ENCODE measurements at regions not wholly inside any gene's neighbourhood (a gene's known extent, or its start where the extent isn't known, plus 50 kb on each side); places are given as distances from the start of the nearest gene placed in this dataset.
A peak's percentile ranks its signal among the peaks of the same experiment; 100 is the strongest.
"Not testable (repeated sequence)": the region's sequence is repeated elsewhere in the genome, so short reads cannot be mapped to it uniquely, and the experiment has no call there.

- no peak for DNase-seq (ENCODE audit: low spot score)
These were observed 602.0 kb downstream of the GLUD2 start for GRCh38 chrX:121649417-121649816.

GRCh38 chrX:121655276-121655675 lies 607.9 kb downstream of the GLUD2 start:
- no peak for DNase-seq (ENCODE audit: low spot score)

GRCh38 chrX:121666171-121666570 lies 618.8 kb downstream of the GLUD2 start:
- DNase-seq (ENCODE audit: low spot score), result no peak

- DNase-seq (ENCODE audit: low spot score), result no peak
These were observed 624.2 kb downstream of the GLUD2 start for GRCh38 chrX:121671649-121672048.

- not testable (repeated sequence) for DNase-seq (ENCODE audit: low spot score)
These were observed 661.8 kb downstream of the GLUD2 start for GRCh38 chrX:121709236-121709635.

GRCh38 chrX:121733514-121733913 lies 686.1 kb downstream of the GLUD2 start:
- no peak for DNase-seq (ENCODE audit: low spot score)

GRCh38 chrX:121746105-121746504 lies 698.7 kb downstream of the GLUD2 start:
- no peak for DNase-seq (ENCODE audit: low spot score)

GRCh38 chrX:121753602-121754001 lies 706.2 kb downstream of the GLUD2 start:
- DNase-seq (ENCODE audit: low spot score), result not testable (repeated sequence)

GRCh38 chrX:121754301-121754700 lies 706.9 kb downstream of the GLUD2 start:
- DNase-seq (ENCODE audit: low spot score), result no peak

GRCh38 chrX:121755541-121755940 lies 708.1 kb downstream of the GLUD2 start:
- no peak for DNase-seq (ENCODE audit: low spot score)

GRCh38 chrX:121761845-121762244 lies 714.4 kb downstream of the GLUD2 start:
- no peak for DNase-seq (ENCODE audit: low spot score)

- no peak for DNase-seq (ENCODE audit: low spot score)
These were observed 716.3 kb downstream of the GLUD2 start for GRCh38 chrX:121763671-121764070.

- DNase-seq (ENCODE audit: low spot score), result not testable (repeated sequence)
These were observed 720.8 kb downstream of the GLUD2 start for GRCh38 chrX:121768210-121768609.

- DNase-seq (ENCODE audit: low spot score), result no peak
These were observed 734.6 kb downstream of the GLUD2 start for GRCh38 chrX:121781991-121782390.

GRCh38 chrX:121782544-121782943 lies 735.1 kb downstream of the GLUD2 start:
- DNase-seq (ENCODE audit: low spot score), result no peak

GRCh38 chrX:121782976-121783375 lies 735.6 kb downstream of the GLUD2 start:
- DNase-seq (ENCODE audit: low spot score), result no peak

- DNase-seq (ENCODE audit: low spot score), result no peak
These were observed 755.5 kb downstream of the GLUD2 start for GRCh38 chrX:121802881-121803412.

- DNase-seq (ENCODE audit: low spot score), result no peak
These were observed 776.0 kb downstream of the GLUD2 start for GRCh38 chrX:121823406-121823805.

GRCh38 chrX:121831601-121832000 lies 784.2 kb downstream of the GLUD2 start:
- no peak for DNase-seq (ENCODE audit: low spot score)

GRCh38 chrX:121832446-121832845 lies 785.0 kb downstream of the GLUD2 start:
- DNase-seq (ENCODE audit: low spot score), result no peak

GRCh38 chrX:121836000-121836399 lies 788.6 kb downstream of the GLUD2 start:
- no peak for DNase-seq (ENCODE audit: low spot score)

GRCh38 chrX:121851033-121851432 lies 803.6 kb downstream of the GLUD2 start:
- DNase-seq (ENCODE audit: low spot score), result peak; percentile 2

- DNase-seq (ENCODE audit: low spot score), result no peak
These were observed 806.6 kb downstream of the GLUD2 start for GRCh38 chrX:121853762-121854613.

GRCh38 chrX:121854614-121854911 lies 807.2 kb downstream of the GLUD2 start:
- DNase-seq (ENCODE audit: low spot score), result no peak
